Transverse colon (tissue), 4 donors: ENCODE measurements at regions not wholly inside any gene's neighbourhood (a gene's known extent, or its start where the extent isn't known, plus 50 kb on each side); places are given as distances from the start of the nearest gene placed in this dataset.

Source experiments
- DNase-seq: peaks from one replicate; pipeline ENCODE4 v3.0.0-alpha.2; 2019
- H3K27ac ChIP-seq, 4 donors: fragments of 200-600 bp; sonication (generic); 2 replicates each; pipeline ENCODE4 v1.5.1; 2016 to 2018; ENCODE audit warnings: inconsistent platforms in 4 of 4
- H3K27me3 ChIP-seq: fragments of 200-600 bp; sonication (generic); 2 replicates; pipeline ENCODE4 v1.5.1; 2017; ENCODE audit warnings: inconsistent platforms
- H3K36me3 ChIP-seq, 4 donors: fragments of 200-600 bp; sonication (generic); 2 replicates each; pipeline ENCODE4 v1.5.1; 2017 to 2019; ENCODE audit warnings: inconsistent platforms in 4 of 4
- H3K4me1 ChIP-seq, 4 donors: fragments of 200-600 bp; sonication (generic); 2 replicates each; pipeline ENCODE4 v1.5.1; 2017 to 2020; ENCODE audit warnings: inconsistent platforms in 4 of 4
- H3K4me3 ChIP-seq, 4 donors: fragments of 200-600 bp; sonication (generic); 1 replicate in 1 of 4; 2 replicates in 3 of 4; pipeline versions ENCODE4 v1.5.1 to v1.6.1; 2017 to 2019; ENCODE audit warnings: inconsistent platforms in 4 of 4
- H3K9me3 ChIP-seq, 2 donors: fragments of 200-600 bp; sonication (generic); 2 replicates each; pipeline ENCODE4 v1.5.1; 2017 to 2019; ENCODE audit warnings: inconsistent platforms in 2 of 2
- CTCF ChIP-seq, 5 experiments: fragments of 200-600 bp in 3 of 5; fragments of 450-650 bp in 2 of 5; sonication (generic) in 3 of 5; IDR thresholded peaks; 1 replicate in 2 of 5; 2 replicates in 3 of 5; pipeline ENCODE4 v1.5.1; 2016 to 2017; ENCODE audit warnings: antibody characterized with exemption in 5 of 5, inconsistent platforms in 3 of 5, mild to moderate bottlenecking in 2 of 5, moderate library complexity in 1 of 5
- EP300 ChIP-seq: sonication (generic); formaldehyde crosslinking; IDR thresholded peaks from one replicate; pipeline ENCODE4 v1.6.1; 2017; ENCODE audit warnings: antibody characterized with exemption, low read depth
- POLR2A ChIP-seq: fragments of 450-650 bp; IDR thresholded peaks from one replicate; pipeline ENCODE4 v1.6.1; 2016; ENCODE audit warnings: antibody characterized with exemption, mild to moderate bottlenecking, moderate library complexity
- POLR2AphosphoS5 ChIP-seq, 3 donors: sonication (generic); formaldehyde crosslinking; IDR thresholded peaks; one replicate each; pipeline ENCODE4 v1.6.1; 2016; ENCODE audit warnings: antibody characterized with exemption in 3 of 3
- WGBS, 2 donors: methylation state at CpG; one replicate each; pipeline ENCODE4 v1.1.5; 2018; ENCODE audit warnings: low coverage in 1 of 2; 5-methylcytosine and 5-hydroxymethylcytosine counted together
- in situ Hi-C, 4 donors: fragments of 200-750 bp; cut with MboI; loops; one replicate each; pipeline versions ENCODE4 v1.15.0 to v1.15.1; 2017; ENCODE audit warnings: low sequenced_read_pairs in 3 of 4, low pct_ligation_motif_present in 1 of 4, low pct_unique_long_range_greater_than_20kb in 1 of 4
- intact Hi-C: fragments of 100-400 bp; cut with DNase I; formaldehyde crosslinking; loops from one replicate; pipeline ENCODE4 v1.15.1; 2023; ENCODE audit warnings: low total_unique reads

GRCh38 chr1:112309499-112309898, 86.5 kb upstream of the CTTNBP2NL start:
- in situ Hi-C loops: no loop called here
- no peak for DNase-seq
- H3K9me3 ChIP-seq: no peaks in the 10 kb centered on the region
- intact Hi-C loops: no loop called here
- no peak overlapping the region for H3K27ac ChIP-seq
- 50 to 68% methylated on average over 1 to 5 of the region's 5 CpGs for WGBS, 2 donors
- no peaks in the 10 kb centered on the region for H3K4me1 ChIP-seq
- TF ChIP-seq CTCF (IDR thresholded peaks at IDR 0.05) (no peak), EP300 (no peak), POLR2A (no peak), POLR2AphosphoS5 (IDR thresholded peaks at IDR 0.05) (no peak)
- H3K36me3 ChIP-seq: no peaks in the 10 kb centered on the region
- H3K4me3 ChIP-seq: no peak overlapping the region
- H3K27me3 ChIP-seq: no peaks in the 10 kb centered on the region

GRCh38 chr1:112312315-112312714, 83.7 kb upstream of the CTTNBP2NL start:
- Histone ChIP-seq H3K4me1 (peaks cover 0 to 4% (median 0%) of the 10 kb centered on the region in 4 donors), H3K4me3 (no peak overlapping the region), H3K27ac (no peak overlapping the region), H3K36me3 (no peaks in the 10 kb centered on the region), H3K9me3 (no peaks in the 10 kb centered on the region), H3K27me3 (no peaks in the 10 kb centered on the region)
- in situ Hi-C loops: no loop called here
- 62% methylated on average over 5 of the region's 5 CpGs; no CpG with 5 or more reads in 1 of the 2 donors for WGBS, 2 donors
- DNase-seq: no peak
- intact Hi-C loops: no loop called here
- TF ChIP-seq EP300 (no peak), CTCF (IDR thresholded peaks at IDR 0.05) (no peak), POLR2AphosphoS5 (IDR thresholded peaks at IDR 0.05) (no peak), POLR2A (no peak)

DNA sequence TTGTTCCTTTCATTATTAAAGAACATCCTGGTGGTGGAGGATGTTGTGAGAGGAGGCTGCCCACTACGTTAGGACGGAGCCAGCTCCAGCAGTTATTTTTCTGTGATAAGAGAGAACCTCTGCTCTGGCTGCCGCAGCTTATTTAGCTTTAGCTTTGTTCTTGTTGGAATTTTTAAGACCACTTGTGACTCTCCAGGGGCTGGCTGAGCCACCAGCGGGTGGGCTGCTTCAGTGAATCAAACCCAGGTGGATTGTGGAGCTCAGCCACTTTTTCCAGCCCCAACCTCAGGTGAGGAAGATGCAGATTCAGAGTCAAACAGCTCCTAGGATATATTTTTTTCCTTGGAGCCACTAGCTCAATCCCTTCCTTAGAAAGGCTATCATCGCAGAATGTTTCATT, 83.1 kb upstream of the CTTNBP2NL start:
- intact Hi-C loops (no loop called here), in situ Hi-C loops (no loop called here)
- Histone ChIP-seq H3K4me3 (no peak overlapping the region), H3K9me3 (no peaks in the 10 kb centered on the region), H3K36me3 (no peaks in the 10 kb centered on the region), H3K27ac (no peak overlapping the region), H3K4me1 (peaks cover 0 to 7% (median 0%) of the 10 kb centered on the region in 4 donors), H3K27me3 (no peaks in the 10 kb centered on the region)
- no peak for TF ChIP-seq CTCF (IDR thresholded peaks at IDR 0.05)
- TF ChIP-seq POLR2A: no peak
- TF ChIP-seq EP300: no peak
- no peak for TF ChIP-seq POLR2AphosphoS5 (IDR thresholded peaks at IDR 0.05)
- no peak for DNase-seq
- WGBS, 2 donors: 73 to 74% methylated on average over 4 to 5 of the region's 5 CpGs

DNA sequence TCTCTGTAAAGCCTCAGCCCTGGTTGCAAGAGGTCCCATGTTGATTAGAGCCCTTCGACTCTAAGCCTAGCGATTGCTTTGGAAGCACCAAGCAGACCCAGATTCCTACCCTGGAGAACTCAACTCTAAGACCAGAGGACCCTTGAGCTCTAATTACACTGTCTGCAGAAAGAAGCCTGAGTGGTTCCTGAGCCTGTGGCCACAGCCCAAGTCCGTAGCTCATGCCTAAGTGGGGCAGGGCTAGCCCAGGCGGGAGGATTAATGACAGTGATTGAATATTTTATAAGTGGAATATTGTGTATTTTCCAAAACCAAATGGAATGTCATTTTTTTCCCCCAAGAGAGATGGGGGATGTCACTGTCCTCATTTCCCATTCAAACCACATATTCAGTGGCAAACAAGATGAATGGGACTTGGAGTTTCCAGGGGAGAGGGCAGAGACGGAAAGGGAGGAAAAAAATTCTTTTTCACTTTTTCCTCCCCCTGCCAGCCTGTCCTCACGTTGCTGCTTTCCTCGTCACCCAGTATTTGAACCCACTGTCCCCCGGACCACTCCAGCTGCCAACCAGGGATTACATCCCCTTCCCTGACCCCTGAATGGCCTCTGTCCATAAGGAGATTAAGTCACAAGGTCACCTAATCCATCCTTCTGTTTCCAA, 79.6 kb upstream of the CTTNBP2NL start:
- intact Hi-C loops: no loop called here
- peak overlapping the region; percentile 30 to 67 (median 60) for H3K27ac ChIP-seq
- TF ChIP-seq CTCF (IDR thresholded peaks at IDR 0.05) (no peak), POLR2A (no peak), EP300 (no peak), POLR2AphosphoS5 (IDR thresholded peaks at IDR 0.05) (no peak)
- in situ Hi-C loops: no loop called here
- WGBS, 2 donors: 65 to 74% methylated on average over 4 to 8 of the region's 8 CpGs
- no peaks in the 10 kb centered on the region for H3K9me3 ChIP-seq
- H3K36me3 ChIP-seq: no peaks in the 10 kb centered on the region
- no peak for DNase-seq
- peaks cover 0 to 10% (median 4%) of the 10 kb centered on the region in 4 donors for H3K4me1 ChIP-seq
- H3K27me3 ChIP-seq: no peaks in the 10 kb centered on the region
- H3K4me3 ChIP-seq: no peak overlapping the region
